OCI-LY7 (cell line): ENCODE measurements at regions not wholly inside any gene's neighbourhood (a gene's known extent, or its start where the extent isn't known, plus 50 kb on each side); places are given as distances from the start of the nearest gene placed in this dataset.

ENCODE experiments used
- BruUV-seq: library from RNA; stranded (reverse); fragments of 400-500 nt; replicated peaks from 2 replicates; lab custom pipeline; 2021; lab: Mats Ljungman, UMichigan
- CTCF ChIA-PET: fragments of 300-600 bp; sonication (Branson Sonifier 250); formaldehyde crosslinking; loops from one replicate; lab custom pipeline; 2022; ENCODE audit warnings: antibody characterized with exemption; ENCODE audit not compliant: unreplicated experiment; lab: Charles Lee
- POLR2A ChIA-PET: fragments of 300-600 bp; sonication (Branson Sonifier 250); formaldehyde crosslinking; loops from one replicate; lab custom pipeline; 2022; ENCODE audit warnings: antibody characterized with exemption; lab: Charles Lee
- DNase-seq: peaks from one replicate; pipeline ENCODE4 v3.0.0-alpha.2; 2015; ENCODE audit warnings: low spot score
- H2AFZ ChIP-seq: fragments of 200-600 bp; sonication (generic), shearing (Covaris generic); 2 replicates; pipeline ENCODE4 v1.6.1; 2014; ENCODE audit warnings: mild to moderate bottlenecking, antibody characterized with exemption, low read length, moderate library complexity
- H3K27ac ChIP-seq: fragments of 200-600 bp; sonication (generic); 2 replicates; pipeline ENCODE4 v1.5.1; 2014; ENCODE audit warnings: mixed run types, low read depth, mild to moderate bottlenecking, moderate library complexity, low read length, inconsistent platforms; ENCODE audit not compliant: poor library complexity, severe bottlenecking
- H3K36me3 ChIP-seq: fragments of 200-600 bp; sonication (generic); 2 replicates; pipeline ENCODE4 v1.6.1; 2014; ENCODE audit warnings: mild to moderate bottlenecking, antibody characterized with exemption, low read length, moderate library complexity, mixed read lengths; ENCODE audit not compliant: insufficient read depth
- H3K4me1 ChIP-seq: fragments of 200-600 bp; sonication (generic); 2 replicates; pipeline ENCODE4 v1.5.1; 2014; ENCODE audit warnings: mild to moderate bottlenecking, low read length; ENCODE audit not compliant: insufficient read depth, poor library complexity, severe bottlenecking
- H3K4me2 ChIP-seq: fragments of 200-600 bp; sonication (generic); 2 replicates; pipeline ENCODE4 v1.6.1; 2014; ENCODE audit warnings: mild to moderate bottlenecking, low read length
- H3K4me3 ChIP-seq: fragments of 200-600 bp; sonication (generic); 2 replicates; pipeline ENCODE4 v1.5.1; 2014; ENCODE audit warnings: mild to moderate bottlenecking, low read depth, low read length; ENCODE audit not compliant: poor library complexity, severe bottlenecking
- H3K79me2 ChIP-seq: fragments of 200-600 bp; sonication (generic); 2 replicates; pipeline ENCODE4 v1.6.1; 2016; ENCODE audit warnings: low read depth, mild to moderate bottlenecking, low read length, moderate library complexity, mixed read lengths; ENCODE audit not compliant: insufficient read depth
- H3K9me2 ChIP-seq: fragments of 200-600 bp; sonication (generic); 2 replicates; pipeline ENCODE4 v1.6.1; 2016; ENCODE audit warnings: mild to moderate bottlenecking, low read length, mixed read lengths; ENCODE audit not compliant: insufficient read depth
- H3K9me3 ChIP-seq: fragments of 200-600 bp; sonication (generic); 2 replicates; pipeline ENCODE4 v1.6.1; 2014; ENCODE audit warnings: mild to moderate bottlenecking, mixed run types, low read length, mixed read lengths
- H4K20me1 ChIP-seq: fragments of 200-600 bp; sonication (generic); 2 replicates; pipeline ENCODE4 v1.6.1; 2014; ENCODE audit warnings: mild to moderate bottlenecking, antibody characterized with exemption, low read length, moderate library complexity, mixed read lengths; ENCODE audit not compliant: insufficient read depth
- EZH2phosphoT487 ChIP-seq: fragments of 200-600 bp; sonication (generic); IDR thresholded peaks from 2 replicates; pipeline ENCODE4 v1.6.1; 2018; ENCODE audit warnings: low read depth, borderline replicate concordance, mild to moderate bottlenecking, mixed run types, antibody characterized with exemption, low read length, moderate library complexity, mixed read lengths
- intact Hi-C: fragments of 100-400 bp; cut with micrococcal nuclease; formaldehyde crosslinking; loops from one replicate; pipeline ENCODE4 v1.10.0; 2022; ENCODE audit not compliant: unreplicated experiment
- TF ChIP-seq, protein P1 (sequence below): fragments of 200-600 bp; sonication (generic); conservative IDR thresholded peaks from 2 replicates; pipeline ENCODE4 v1.5.1; 2014; ENCODE audit warnings: mild to moderate bottlenecking, antibody characterized with exemption, low read length, moderate library complexity, mixed read lengths

DNA sequence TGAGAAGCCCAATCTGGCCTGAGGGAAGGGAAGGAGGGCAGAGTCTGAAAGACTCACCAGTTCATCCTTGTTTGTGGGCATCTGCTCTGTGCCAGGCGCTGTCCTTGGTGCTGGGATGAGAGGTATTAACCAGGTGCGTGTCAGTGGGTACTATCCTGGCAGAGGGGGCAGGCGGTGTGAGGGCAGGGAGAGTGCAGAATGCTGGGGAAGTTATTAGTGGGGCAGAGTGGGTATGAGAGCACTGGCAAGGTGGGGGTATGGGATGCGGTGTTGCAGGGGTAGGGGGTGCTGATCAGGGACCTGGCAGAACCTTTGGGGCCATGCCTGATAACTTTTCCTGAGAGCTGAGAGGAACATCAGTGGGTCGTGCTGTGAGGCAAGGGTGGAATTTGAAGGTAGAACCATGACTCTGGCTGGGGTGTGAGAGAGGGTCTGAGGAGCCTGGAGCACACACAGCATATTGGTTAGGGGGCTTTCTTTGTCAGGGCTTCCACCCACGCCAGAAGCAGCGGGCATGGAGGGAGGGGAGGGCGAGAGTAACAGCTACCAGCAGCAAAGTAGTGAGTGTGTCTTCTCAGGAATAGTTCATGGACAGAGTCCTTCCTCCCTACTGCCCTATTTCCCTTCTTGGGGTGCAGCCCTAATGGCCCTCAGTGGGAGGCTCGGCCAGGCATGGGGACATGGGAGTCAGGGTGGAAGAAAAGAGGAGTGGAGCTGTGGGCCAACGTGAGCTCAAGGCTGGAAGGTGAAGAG lies 290.7 kb downstream of the CYP26B1 start:
- Histone ChIP-seq H3K4me3 (no peak overlapping the region), H3K4me2 (no peak overlapping the region), H3K9me3 (no peaks in the 10 kb centered on the region), H3K36me3 (no peaks in the 10 kb centered on the region), H3K79me2 (no peaks in the 10 kb centered on the region), H2AFZ (no peak overlapping the region), H3K9me2 (no peaks in the 10 kb centered on the region), H3K4me1 (no peaks in the 10 kb centered on the region), H4K20me1 (no peaks in the 10 kb centered on the region), H3K27ac (no peak overlapping the region)
- intact Hi-C loops, result no loop called here
- BruUV-seq, result no TSS peak
- POLR2A ChIA-PET, result interaction anchor here (0.7 kb wide), 2 partner anchors 167 to 615 kb away, joined by 4 read pairs; no protein-coding TSS in a partner anchor
- CTCF ChIA-PET, result no interaction called here
- no peak for DNase-seq
- TF ChIP-seq EZH2phosphoT487, result no peak

DNA sequence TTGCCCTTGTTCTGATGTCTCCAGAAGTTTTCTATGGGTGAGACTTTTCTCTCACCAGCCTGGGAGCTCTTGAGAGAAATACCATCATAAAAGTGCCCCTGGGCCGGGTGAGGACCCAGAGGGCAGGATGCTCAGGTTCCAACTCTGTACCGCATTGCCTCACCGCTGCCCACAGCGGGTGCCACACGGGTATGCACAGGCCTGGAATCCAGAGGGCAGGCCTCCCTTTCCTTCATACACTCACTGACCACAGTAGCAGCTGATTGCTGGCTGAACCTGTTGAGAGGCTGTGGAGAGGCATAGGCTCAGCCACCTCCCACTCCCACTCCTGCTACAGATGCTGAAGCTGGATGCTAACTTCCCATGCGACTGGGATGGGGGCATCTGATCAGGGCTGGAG lies 293.8 kb downstream of the CYP26B1 start:
- BruUV-seq, result no TSS peak
- DNase-seq, result no peak
- Histone ChIP-seq H3K4me1 (no peaks in the 10 kb centered on the region), H3K79me2 (no peaks in the 10 kb centered on the region), H3K36me3 (no peaks in the 10 kb centered on the region), H3K4me2 (no peak overlapping the region), H2AFZ (no peak overlapping the region), H3K9me2 (no peaks in the 10 kb centered on the region), H4K20me1 (no peaks in the 10 kb centered on the region), H3K4me3 (no peak overlapping the region), H3K9me3 (no peaks in the 10 kb centered on the region), H3K27ac (no peak overlapping the region)
- intact Hi-C loops, result no loop called here
- TF ChIP-seq, protein P1, sequence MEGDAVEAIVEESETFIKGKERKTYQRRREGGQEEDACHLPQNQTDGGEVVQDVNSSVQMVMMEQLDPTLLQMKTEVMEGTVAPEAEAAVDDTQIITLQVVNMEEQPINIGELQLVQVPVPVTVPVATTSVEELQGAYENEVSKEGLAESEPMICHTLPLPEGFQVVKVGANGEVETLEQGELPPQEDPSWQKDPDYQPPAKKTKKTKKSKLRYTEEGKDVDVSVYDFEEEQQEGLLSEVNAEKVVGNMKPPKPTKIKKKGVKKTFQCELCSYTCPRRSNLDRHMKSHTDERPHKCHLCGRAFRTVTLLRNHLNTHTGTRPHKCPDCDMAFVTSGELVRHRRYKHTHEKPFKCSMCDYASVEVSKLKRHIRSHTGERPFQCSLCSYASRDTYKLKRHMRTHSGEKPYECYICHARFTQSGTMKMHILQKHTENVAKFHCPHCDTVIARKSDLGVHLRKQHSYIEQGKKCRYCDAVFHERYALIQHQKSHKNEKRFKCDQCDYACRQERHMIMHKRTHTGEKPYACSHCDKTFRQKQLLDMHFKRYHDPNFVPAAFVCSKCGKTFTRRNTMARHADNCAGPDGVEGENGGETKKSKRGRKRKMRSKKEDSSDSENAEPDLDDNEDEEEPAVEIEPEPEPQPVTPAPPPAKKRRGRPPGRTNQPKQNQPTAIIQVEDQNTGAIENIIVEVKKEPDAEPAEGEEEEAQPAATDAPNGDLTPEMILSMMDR, result no peak
- no peak for TF ChIP-seq EZH2phosphoT487
- ChIA-PET CTCF (no interaction called here), POLR2A (no interaction called here)

DNA sequence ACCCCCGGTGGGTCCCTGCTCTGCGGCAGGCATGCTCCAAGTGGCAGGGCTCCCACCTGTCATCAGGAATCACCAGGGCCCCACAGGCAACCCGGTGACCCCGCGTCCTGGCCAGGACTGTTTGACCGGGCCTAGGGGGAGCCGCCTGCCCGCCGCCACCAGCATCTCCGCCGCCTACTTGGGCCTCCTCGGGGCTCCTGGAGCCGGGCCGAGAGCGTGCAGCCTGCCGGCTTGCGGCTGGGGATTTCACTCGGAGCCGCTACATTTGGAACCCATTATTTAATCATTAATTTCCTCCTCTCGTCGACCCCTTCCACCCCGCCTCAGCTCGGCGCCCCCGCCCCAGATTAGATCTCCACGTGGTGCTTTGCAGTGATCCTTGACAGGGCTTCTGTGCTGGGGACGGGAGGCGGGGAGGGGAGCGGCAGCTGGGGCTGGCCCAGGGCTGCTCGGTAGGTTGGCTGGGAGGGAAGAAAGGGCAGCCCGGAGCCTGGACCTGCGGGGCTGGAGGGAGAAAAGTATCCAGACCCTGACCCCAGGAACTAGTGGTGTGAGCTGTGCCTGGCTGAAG lies 295.4 kb downstream of the CYP26B1 start:
- POLR2A ChIA-PET, result no interaction called here
- TF ChIP-seq, protein P1, result no peak
- no peak for TF ChIP-seq EZH2phosphoT487
- no peaks in the 10 kb centered on the region for H3K9me3 ChIP-seq
- CTCF ChIA-PET, result no interaction called here
- no peak overlapping the region for H3K4me2 ChIP-seq
- H3K4me3 ChIP-seq, result no peak overlapping the region
- no peaks in the 10 kb centered on the region for H3K36me3 ChIP-seq
- H3K9me2 ChIP-seq, result no peaks in the 10 kb centered on the region
- H3K79me2 ChIP-seq, result no peaks in the 10 kb centered on the region
- no peaks in the 10 kb centered on the region for H4K20me1 ChIP-seq
- no peaks in the 10 kb centered on the region for H3K4me1 ChIP-seq
- DNase-seq, result no peak
- intact Hi-C loops, result no loop called here
- no TSS peak for BruUV-seq
- no peak overlapping the region for H2AFZ ChIP-seq
- H3K27ac ChIP-seq, result no peak overlapping the region
